ENCODE measurements at regions not wholly inside any gene's neighbourhood (a gene's known extent, or its start where the extent isn't known, plus 50 kb on each side); places are given as distances from the start of the nearest gene placed in this dataset.

GRCh38 chr1:96370757-96371156 is 350.8 kb upstream of the PTBP2 start (continued):
- no peak for TF ChIP-seq SP3 (tag by site-specific recombination; IDR thresholded peaks at IDR 0.05)
- TF ChIP-seq ZBTB48 (tag by site-specific recombination; IDR thresholded peaks at IDR 0.05) = no peak
- no peak for TF ChIP-seq GFI1B (tag by site-specific recombination; IDR thresholded peaks at IDR 0.05)
- TF ChIP-seq INSM2 (tag by site-specific recombination; IDR thresholded peaks at IDR 0.05) = no peak
- no peak for TF ChIP-seq ZNF138 (tag by site-specific recombination; IDR thresholded peaks at IDR 0.05; ENCODE audit: borderline replicate concordance)
- TF ChIP-seq ZNF488 (tag by site-specific recombination; IDR thresholded peaks at IDR 0.05) = no peak
- TF ChIP-seq ZNF211 (tag by site-specific recombination; IDR thresholded peaks at IDR 0.05; ENCODE audit: low read depth) = no peak
- TF ChIP-seq ZNF239 (tag by site-specific recombination; IDR thresholded peaks at IDR 0.05) = no peak
- TF ChIP-seq ZNF692 (tag by site-specific recombination; IDR thresholded peaks at IDR 0.05) = no peak
- no peak for TF ChIP-seq BCL11A (tag by site-specific recombination; IDR thresholded peaks at IDR 0.05; ENCODE audit: low read depth)
- no peak for TF ChIP-seq ZNF132 (tag by site-specific recombination; IDR thresholded peaks at IDR 0.05; ENCODE audit: borderline replicate concordance)
- no peak for TF ChIP-seq ZNF473 (tag by site-specific recombination; IDR thresholded peaks at IDR 0.05)
- no peak for TF ChIP-seq ZBTB21 (tag by site-specific recombination; IDR thresholded peaks at IDR 0.05)
- no peak for TF ChIP-seq ZNF747 (tag by site-specific recombination; IDR thresholded peaks at IDR 0.05)
- TF ChIP-seq ZNF549 (tag by site-specific recombination; IDR thresholded peaks at IDR 0.05) = no peak

DNA sequence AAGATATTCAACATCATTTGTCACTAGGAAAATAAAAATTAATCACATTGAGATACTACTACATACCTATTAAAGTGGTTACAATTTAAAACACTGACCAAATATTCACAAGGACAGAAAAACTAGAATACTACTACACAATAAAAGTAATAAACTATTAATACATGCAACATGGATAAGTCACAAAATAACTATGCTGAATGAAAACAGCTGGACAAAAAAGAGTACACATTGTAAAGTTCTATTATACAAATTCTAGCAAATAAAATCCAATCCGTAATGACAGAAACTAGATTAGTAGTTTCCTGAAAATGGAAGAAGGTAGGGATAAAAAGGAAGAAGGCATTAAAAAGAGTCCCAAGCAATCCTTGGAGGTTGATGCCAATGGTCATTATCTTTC is 348.7 kb upstream of the PTBP2 start:
- ChIA-PET POLR2A (no interaction called here), CTCF (no interaction called here)
- TF ChIP-seq, protein P1, sequence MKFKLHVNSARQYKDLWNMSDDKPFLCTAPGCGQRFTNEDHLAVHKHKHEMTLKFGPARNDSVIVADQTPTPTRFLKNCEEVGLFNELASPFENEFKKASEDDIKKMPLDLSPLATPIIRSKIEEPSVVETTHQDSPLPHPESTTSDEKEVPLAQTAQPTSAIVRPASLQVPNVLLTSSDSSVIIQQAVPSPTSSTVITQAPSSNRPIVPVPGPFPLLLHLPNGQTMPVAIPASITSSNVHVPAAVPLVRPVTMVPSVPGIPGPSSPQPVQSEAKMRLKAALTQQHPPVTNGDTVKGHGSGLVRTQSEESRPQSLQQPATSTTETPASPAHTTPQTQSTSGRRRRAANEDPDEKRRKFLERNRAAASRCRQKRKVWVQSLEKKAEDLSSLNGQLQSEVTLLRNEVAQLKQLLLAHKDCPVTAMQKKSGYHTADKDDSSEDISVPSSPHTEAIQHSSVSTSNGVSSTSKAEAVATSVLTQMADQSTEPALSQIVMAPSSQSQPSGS (tag by site-specific recombination; IDR thresholded peaks at IDR 0.05; ENCODE audit: low read depth) = no peak
- Histone ChIP-seq H3K9me3 (ENCODE audit: control insufficient read depth, insufficient read depth, low read depth, low read length) (no peaks in the 10 kb centered on the region), H3K4me1 (ENCODE audit: control insufficient read depth, insufficient read depth, low read length) (no peaks in the 10 kb centered on the region), H3K36me3 (ENCODE audit: control insufficient read depth in 2 of 2, insufficient read depth in 1 of 2, low read length in 2 of 2) (no peaks in the 10 kb centered on the region), H3K27ac (ENCODE audit: extremely low read depth, low read depth, low read length) (no peak overlapping the region), H3K4me3 (ENCODE audit: low read depth, low read length) (no peak overlapping the region)

DNA sequence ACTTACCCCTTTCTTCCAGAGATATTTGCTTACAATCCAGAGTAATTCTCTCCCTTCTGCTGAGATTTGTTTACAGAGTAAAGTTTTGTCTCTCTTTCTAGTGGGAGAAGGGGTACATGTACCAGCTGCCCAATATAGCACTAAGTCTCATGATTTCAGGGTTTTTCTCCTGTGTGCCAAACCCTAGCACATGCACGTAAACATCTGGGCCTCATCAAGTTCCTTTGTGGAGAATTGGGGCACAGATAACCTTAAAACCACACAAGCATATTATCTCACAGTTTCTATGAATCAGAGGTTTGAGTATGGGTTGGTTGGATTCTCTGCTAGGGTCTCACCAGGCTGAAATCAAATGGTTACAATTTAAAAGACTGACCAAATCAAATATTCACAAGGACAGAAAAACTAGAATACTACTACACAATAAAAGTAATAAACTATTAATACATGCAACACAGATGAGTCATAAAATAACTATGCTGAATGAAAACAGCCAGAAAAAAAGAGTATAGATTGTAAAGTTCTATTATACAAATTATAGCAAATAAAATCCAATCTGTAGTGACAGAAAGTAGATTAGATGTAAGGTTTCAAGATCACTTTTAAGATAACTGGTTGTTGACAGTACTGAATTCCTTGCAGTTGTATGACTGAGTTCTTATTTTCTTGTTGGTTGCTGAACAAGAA is 347.4 kb upstream of the PTBP2 start:
- ChIA-PET CTCF (no interaction called here), POLR2A (no interaction called here)
- TF ChIP-seq ZNF623 (tag by site-specific recombination; IDR thresholded peaks at IDR 0.05) (no peak), ZNF701 (tag by site-specific recombination; IDR thresholded peaks at IDR 0.05) (no peak)
- no peaks in the 10 kb centered on the region for H3K36me3 ChIP-seq (ENCODE audit: control insufficient read depth in 2 of 2, insufficient read depth in 1 of 2, low read length in 2 of 2)
- H3K9me3 ChIP-seq (ENCODE audit: control insufficient read depth, insufficient read depth, low read depth, low read length) = no peaks in the 10 kb centered on the region
- no peak overlapping the region for H3K4me3 ChIP-seq (ENCODE audit: low read depth, low read length)
- no peaks in the 10 kb centered on the region for H3K4me1 ChIP-seq (ENCODE audit: control insufficient read depth, insufficient read depth, low read length)
- H3K27ac ChIP-seq (ENCODE audit: extremely low read depth, low read depth, low read length) = no peak overlapping the region

Data from HEK293 (cell line).